HG03575 (cell line): ENCODE measurements at regions not wholly inside any gene's neighbourhood (a gene's known extent, or its start where the extent isn't known, plus 50 kb on each side); places are given as distances from the start of the nearest gene placed in this dataset.
A peak's percentile ranks its signal among the peaks of the same experiment; 100 is the strongest.

Experiments used
- ATAC-seq: cut with Tn5 transposase; IDR thresholded peaks from one replicate; pipeline ENCODE4 v1.9.1; 2021; ENCODE audit not compliant: unreplicated experiment, insufficient number of reproducible peaks, low FRiP score; ENCODE audit errors: extremely low read depth

- ATAC-seq, result no peak
Observed at GRCh38 chr12:40525054-40525453, 167.2 kb upstream of the CNTN1 start.

GRCh38 chr12:40534828-40535227 lies 157.4 kb upstream of the CNTN1 start:
- ATAC-seq, result no peak

GRCh38 chr12:40551466-40551865 lies 140.8 kb upstream of the CNTN1 start:
- ATAC-seq, result no peak

- ATAC-seq, result no peak
Observed at GRCh38 chr12:40552868-40553267, 139.4 kb upstream of the CNTN1 start.

- no peak for ATAC-seq
Observed at GRCh38 chr12:40557980-40558379, 134.3 kb upstream of the CNTN1 start.

GRCh38 chr12:40559865-40560264 lies 132.4 kb upstream of the CNTN1 start:
- peak; percentile 51 for ATAC-seq

- ATAC-seq, result no peak
Observed at GRCh38 chr12:40560848-40561247, 131.4 kb upstream of the CNTN1 start.

GRCh38 chr12:40561395-40561966 lies 130.8 kb upstream of the CNTN1 start:
- ATAC-seq, result no peak

GRCh38 chr12:40565029-40565633 lies 127.1 kb upstream of the CNTN1 start:
- ATAC-seq, result no peak

GRCh38 chr12:40566271-40566670 lies 126.0 kb upstream of the CNTN1 start:
- ATAC-seq, result no peak

GRCh38 chr12:40569626-40570179 lies 122.5 kb upstream of the CNTN1 start:
- no peak for ATAC-seq

- ATAC-seq, result no peak
Observed at GRCh38 chr12:40573024-40573423, 119.2 kb upstream of the CNTN1 start.

GRCh38 chr12:40575987-40576386 lies 116.3 kb upstream of the CNTN1 start:
- no peak for ATAC-seq

- ATAC-seq, result no peak
Observed at GRCh38 chr12:40577834-40578233, 114.4 kb upstream of the CNTN1 start.

- ATAC-seq, result no peak
Observed at GRCh38 chr12:40579687-40580086, 112.6 kb upstream of the CNTN1 start.

GRCh38 chr12:40580346-40580745 lies 111.9 kb upstream of the CNTN1 start:
- no peak for ATAC-seq

- no peak for ATAC-seq
Observed at GRCh38 chr12:40581889-40582288, 110.3 kb upstream of the CNTN1 start.

- no peak for ATAC-seq
Observed at GRCh38 chr12:40583743-40584142, 108.5 kb upstream of the CNTN1 start.

GRCh38 chr12:40584763-40585162 lies 107.5 kb upstream of the CNTN1 start:
- ATAC-seq, result no peak

GRCh38 chr12:40586823-40587222 lies 105.4 kb upstream of the CNTN1 start:
- no peak for ATAC-seq

GRCh38 chr12:40587421-40587820 lies 104.8 kb upstream of the CNTN1 start:
- ATAC-seq, result no peak
